Brain microvascular endothelial cell (primary cell): ENCODE measurements at regions not wholly inside any gene's neighbourhood (a gene's known extent, or its start where the extent isn't known, plus 50 kb on each side); places are given as distances from the start of the nearest gene placed in this dataset.

Source experiments
- DNase-seq: peaks from one replicate; pipeline ENCODE4 v3.0.0-alpha.2; 2020
- H3K27ac ChIP-seq: fragments of 250-450 bp; sonication (Bioruptor Pico); 2 replicates; pipeline ENCODE4 v1.5.1; 2020; ENCODE audit warnings: mild to moderate bottlenecking, moderate library complexity
- H3K27me3 ChIP-seq: fragments of 250-450 bp; sonication (Bioruptor Pico); replicated peaks from 2 replicates; pipeline ENCODE4 v1.5.1; 2020; ENCODE audit warnings: mild to moderate bottlenecking
- H3K36me3 ChIP-seq: fragments of 250-450 bp; sonication (Bioruptor Pico); replicated peaks from 2 replicates; pipeline ENCODE4 v1.5.1; 2020; ENCODE audit warnings: mild to moderate bottlenecking
- H3K4me3 ChIP-seq: 2 replicates; pipeline ENCODE4 v1.5.1; 2011; ENCODE audit warnings: low read depth, mild to moderate bottlenecking, control low read depth, low read length, moderate library complexity
- CTCF ChIP-seq: IDR thresholded peaks from 2 replicates; pipeline ENCODE4 v1.5.1; 2011; ENCODE audit warnings: low read depth, mild to moderate bottlenecking, moderate library complexity, low read length, control low read depth, inconsistent platforms; ENCODE audit errors: missing control alignments
- in situ Hi-C: cut with HindIII; loops from 2 replicates; pipeline ENCODE4 v1.10.0; 2017; ENCODE audit warnings: low sequenced_read_pairs, low pct_ligation_motif_present

GRCh38 chr6:132126150-132126549 is 175.0 kb upstream of the CCN2 start:
- no peak for DNase-seq
- Histone ChIP-seq H3K4me3 (no peak overlapping the region), H3K27me3 (no peaks in the 10 kb centered on the region), H3K27ac (no peak overlapping the region), H3K36me3 (no peaks in the 10 kb centered on the region)
- TF ChIP-seq CTCF = peak; percentile 35
- in situ Hi-C loops = no loop called here

GRCh38 chr6:132122871-132123270 is 171.7 kb upstream of the CCN2 start:
- no peaks in the 10 kb centered on the region for H3K27me3 ChIP-seq
- in situ Hi-C loops = no loop called here
- DNase-seq = peak; percentile 32
- no peak overlapping the region for H3K27ac ChIP-seq
- TF ChIP-seq CTCF = no peak
- H3K36me3 ChIP-seq = no peaks in the 10 kb centered on the region
- no peak overlapping the region for H3K4me3 ChIP-seq

GRCh38 chr6:132122176-132122575 is 171.0 kb upstream of the CCN2 start:
- in situ Hi-C loops = no loop called here
- DNase-seq = no peak
- TF ChIP-seq CTCF = no peak
- no peak overlapping the region for H3K4me3 ChIP-seq
- no peaks in the 10 kb centered on the region for H3K27me3 ChIP-seq
- H3K36me3 ChIP-seq = no peaks in the 10 kb centered on the region
- no peak overlapping the region for H3K27ac ChIP-seq

- no peak for TF ChIP-seq CTCF
- H3K27me3 ChIP-seq = no peaks in the 10 kb centered on the region
- no peaks in the 10 kb centered on the region for H3K36me3 ChIP-seq
- in situ Hi-C loops = no loop called here
- no peak overlapping the region for H3K4me3 ChIP-seq
- DNase-seq = no peak
- no peak overlapping the region for H3K27ac ChIP-seq
Observed at GRCh38 chr6:132118144-132118543, 167.0 kb upstream of the CCN2 start.

- H3K27ac ChIP-seq = no peak overlapping the region
- DNase-seq = no peak
Observed at GRCh38 chr6:132115714-132116366, 164.7 kb upstream of the CCN2 start.

More at GRCh38 chr6:132115714-132116366, 164.7 kb upstream of the CCN2 start:
- Histone ChIP-seq H3K36me3 (no peaks in the 10 kb centered on the region), H3K4me3 (no peak overlapping the region), H3K27me3 (no peaks in the 10 kb centered on the region)
- in situ Hi-C loops = no loop called here
- TF ChIP-seq CTCF = no peak
